ENCODE measurements at regions not wholly inside any gene's neighbourhood (a gene's known extent, or its start where the extent isn't known, plus 50 kb on each side); places are given as distances from the start of the nearest gene placed in this dataset.
A peak's percentile ranks its signal among the peaks of the same experiment; 100 is the strongest.

DNA sequence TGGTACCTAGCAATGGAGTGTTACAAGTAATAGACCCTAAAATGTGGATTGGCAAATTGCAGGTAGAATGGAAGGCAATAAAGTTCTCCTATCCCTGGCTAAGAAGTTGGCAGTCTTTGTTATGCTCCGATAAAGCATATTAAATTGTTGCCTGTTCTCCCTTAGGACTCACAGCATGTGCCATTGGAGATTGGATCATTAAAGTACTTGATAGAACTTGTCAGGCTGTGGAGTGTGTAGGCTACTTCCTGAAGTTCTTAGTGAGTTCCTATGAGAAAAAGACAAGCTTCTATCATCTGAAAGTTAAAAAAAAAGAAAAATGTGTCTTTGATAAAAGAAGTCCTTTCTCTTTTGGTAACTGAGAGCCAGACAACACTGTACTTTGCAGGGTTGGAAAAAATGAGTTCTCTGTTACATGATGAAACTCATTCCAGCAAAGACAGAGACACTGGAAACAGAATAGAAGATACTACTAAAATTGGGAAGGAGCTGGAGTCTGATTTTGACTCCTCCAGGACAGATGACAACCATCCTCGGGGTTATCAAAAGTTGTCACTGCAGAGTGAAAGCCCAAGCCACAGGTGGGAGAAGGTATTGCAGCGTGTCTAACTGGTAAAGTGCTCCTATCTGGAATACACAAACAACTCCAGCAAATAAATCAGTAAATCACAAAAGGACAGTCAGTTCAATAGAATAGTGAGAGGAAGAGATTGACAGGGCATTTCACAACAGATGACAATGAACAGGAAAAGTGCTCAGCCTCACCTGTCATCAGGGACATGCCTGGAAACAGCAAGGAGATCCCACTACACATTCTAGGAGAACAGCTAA, 87.5 kb upstream of the WDR26 start:
- H3K4me3 Mint-ChIP-seq, result no peak overlapping the region
- no peak overlapping the region for H3K27ac Mint-ChIP-seq
- no peak for DNase-seq (ENCODE audit: low spot score in 2 of 2, unreplicated experiment in 2 of 2)
- peak; percentile 42 for TF ChIP-seq CTCF (IDR thresholded peaks at IDR 0.05; ENCODE audit: unreplicated experiment)
- H3K27me3 Mint-ChIP-seq (ENCODE audit: low read depth), result no peaks in the 10 kb centered on the region
- H3K9me3 Mint-ChIP-seq, result no peaks in the 10 kb centered on the region
- H3K36me3 Mint-ChIP-seq, result no peaks in the 10 kb centered on the region
- H3K4me1 Mint-ChIP-seq, result peaks cover 5% of the 10 kb centered on the region

DNA sequence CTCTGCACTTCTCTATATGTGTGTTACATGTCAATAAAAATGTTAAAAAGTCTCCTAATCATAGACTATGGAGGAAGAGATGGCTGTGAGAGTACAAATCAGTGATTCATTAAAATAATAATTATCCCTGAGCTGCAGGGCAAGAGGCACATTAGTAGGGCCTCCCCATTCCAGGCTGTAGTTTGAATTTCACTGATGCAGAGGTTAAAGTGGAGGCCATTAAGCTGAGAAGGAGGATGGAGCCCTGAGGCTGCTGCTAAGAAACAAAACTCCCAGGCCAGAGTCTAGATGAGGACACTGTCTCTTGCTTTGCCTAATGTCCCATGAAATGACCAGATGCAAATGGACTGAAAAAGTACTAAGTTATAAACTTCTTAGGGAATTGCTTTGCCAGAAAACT, 89.1 kb upstream of the WDR26 start:
- no peaks in the 10 kb centered on the region for H3K9me3 Mint-ChIP-seq
- H3K4me1 Mint-ChIP-seq, result no peaks in the 10 kb centered on the region
- no peak for DNase-seq (ENCODE audit: low spot score in 2 of 2, unreplicated experiment in 2 of 2)
- H3K27me3 Mint-ChIP-seq (ENCODE audit: low read depth), result no peaks in the 10 kb centered on the region
- H3K36me3 Mint-ChIP-seq, result no peaks in the 10 kb centered on the region
- no peak overlapping the region for H3K27ac Mint-ChIP-seq
- no peak for TF ChIP-seq CTCF (IDR thresholded peaks at IDR 0.05; ENCODE audit: unreplicated experiment)
- no peak overlapping the region for H3K4me3 Mint-ChIP-seq

DNA sequence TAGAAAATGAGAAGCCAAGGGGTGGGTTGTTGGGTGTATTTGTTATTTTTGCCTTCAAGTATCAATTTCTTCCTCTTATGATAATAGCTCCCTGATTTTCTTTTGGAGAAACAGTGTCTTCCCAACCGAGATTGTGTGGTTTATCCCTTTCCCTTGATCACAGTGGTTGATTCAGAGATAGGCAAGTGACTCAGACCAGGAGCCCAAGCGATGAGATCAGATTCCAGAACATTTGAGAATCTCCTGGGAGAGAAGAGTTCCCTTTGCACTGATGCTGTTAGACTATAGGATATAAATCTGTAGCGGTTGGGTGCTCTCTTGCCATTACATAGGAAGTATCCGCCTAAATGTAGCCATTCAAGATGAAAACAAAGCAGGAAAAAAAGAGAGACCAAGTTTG, 90.1 kb upstream of the WDR26 start:
- no peak for TF ChIP-seq CTCF (IDR thresholded peaks at IDR 0.05; ENCODE audit: unreplicated experiment)
- Mint-ChIP-seq H3K36me3 (no peaks in the 10 kb centered on the region), H3K4me3 (no peak overlapping the region), H3K27ac (no peak overlapping the region), H3K27me3 (ENCODE audit: low read depth) (no peaks in the 10 kb centered on the region), H3K4me1 (no peaks in the 10 kb centered on the region), H3K9me3 (no peaks in the 10 kb centered on the region)
- no peak for DNase-seq (ENCODE audit: low spot score in 2 of 2, unreplicated experiment in 2 of 2)

DNA sequence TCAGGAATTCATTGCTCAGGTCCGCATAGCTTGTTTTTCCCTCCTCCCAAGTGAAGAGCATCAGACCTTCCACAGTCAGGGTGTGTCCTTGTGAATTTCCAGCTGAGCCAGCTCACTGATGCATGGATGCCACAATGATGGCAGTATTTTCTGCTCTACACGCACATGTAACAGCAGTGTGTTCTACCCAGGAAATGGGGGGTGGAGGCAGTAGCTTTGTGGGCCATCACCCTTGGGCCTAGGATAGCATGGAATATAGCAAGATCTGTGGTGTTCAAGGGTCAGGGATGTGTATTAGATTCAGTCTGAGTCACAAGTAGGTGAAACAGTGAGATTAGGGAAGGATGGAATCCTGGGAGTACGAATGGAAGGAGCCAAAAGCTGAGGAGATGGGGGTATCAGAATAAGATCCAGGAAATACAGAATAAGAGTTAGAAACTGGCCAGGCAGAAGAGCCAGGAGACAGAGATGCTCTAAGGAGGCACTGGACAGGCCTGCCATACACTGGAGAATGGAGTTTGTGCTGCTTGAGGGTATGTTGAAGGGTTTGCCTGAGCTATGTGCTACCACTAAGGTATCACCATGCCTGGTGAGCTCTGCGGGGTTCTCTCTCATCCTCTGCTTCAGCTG, 90.6 kb upstream of the CNIH3 start:
- DNase-seq (ENCODE audit: low spot score in 2 of 2, unreplicated experiment in 2 of 2), result no peak
- H3K36me3 Mint-ChIP-seq, result no peaks in the 10 kb centered on the region
- TF ChIP-seq CTCF (IDR thresholded peaks at IDR 0.05; ENCODE audit: unreplicated experiment), result no peak
- no peaks in the 10 kb centered on the region for H3K27me3 Mint-ChIP-seq (ENCODE audit: low read depth)
- no peaks in the 10 kb centered on the region for H3K9me3 Mint-ChIP-seq
- H3K27ac Mint-ChIP-seq, result no peak overlapping the region
- no peaks in the 10 kb centered on the region for H3K4me1 Mint-ChIP-seq
- H3K4me3 Mint-ChIP-seq, result no peak overlapping the region

- TF ChIP-seq CTCF (IDR thresholded peaks at IDR 0.05; ENCODE audit: unreplicated experiment), result no peak
- Mint-ChIP-seq H3K4me1 (no peaks in the 10 kb centered on the region), H3K36me3 (no peaks in the 10 kb centered on the region), H3K4me3 (no peak overlapping the region), H3K27ac (no peak overlapping the region), H3K27me3 (ENCODE audit: low read depth) (no peaks in the 10 kb centered on the region), H3K9me3 (no peaks in the 10 kb centered on the region)
- DNase-seq (ENCODE audit: low spot score in 2 of 2, unreplicated experiment in 2 of 2), result no peak
Measured at GRCh38 chr1:224526771-224527170, 89.3 kb upstream of the CNIH3 start.
